ENCODE measurements at regions not wholly inside any gene's neighbourhood (a gene's known extent, or its start where the extent isn't known, plus 50 kb on each side); places are given as distances from the start of the nearest gene placed in this dataset.

DNA sequence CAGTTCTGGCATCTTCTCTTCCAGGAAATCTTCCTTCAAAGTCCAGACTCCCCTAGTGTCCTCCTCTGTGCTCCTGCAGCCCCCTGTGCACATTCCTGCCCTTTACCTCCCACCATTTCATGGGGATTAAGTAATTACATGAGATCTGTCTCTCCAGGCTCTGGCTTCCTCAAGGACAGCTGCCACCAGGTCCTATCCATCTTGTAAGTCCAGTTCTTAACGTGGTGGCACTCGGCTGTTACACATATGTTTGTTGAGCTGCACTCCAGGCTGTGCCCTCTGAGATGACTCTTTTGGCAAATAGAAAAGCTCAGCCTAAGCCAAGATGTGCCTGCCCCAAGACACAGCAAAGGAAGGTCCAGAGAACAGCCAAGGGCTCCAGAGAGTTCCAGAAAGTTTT is 57.4 kb upstream of the CAMK1G start:
- H3K4me3 ChIP-seq: no peak overlapping the region
- H3K27ac ChIP-seq: no peak overlapping the region
- DNase-seq (ENCODE audit: low spot score): no peak
- TF ChIP-seq, protein P1, sequence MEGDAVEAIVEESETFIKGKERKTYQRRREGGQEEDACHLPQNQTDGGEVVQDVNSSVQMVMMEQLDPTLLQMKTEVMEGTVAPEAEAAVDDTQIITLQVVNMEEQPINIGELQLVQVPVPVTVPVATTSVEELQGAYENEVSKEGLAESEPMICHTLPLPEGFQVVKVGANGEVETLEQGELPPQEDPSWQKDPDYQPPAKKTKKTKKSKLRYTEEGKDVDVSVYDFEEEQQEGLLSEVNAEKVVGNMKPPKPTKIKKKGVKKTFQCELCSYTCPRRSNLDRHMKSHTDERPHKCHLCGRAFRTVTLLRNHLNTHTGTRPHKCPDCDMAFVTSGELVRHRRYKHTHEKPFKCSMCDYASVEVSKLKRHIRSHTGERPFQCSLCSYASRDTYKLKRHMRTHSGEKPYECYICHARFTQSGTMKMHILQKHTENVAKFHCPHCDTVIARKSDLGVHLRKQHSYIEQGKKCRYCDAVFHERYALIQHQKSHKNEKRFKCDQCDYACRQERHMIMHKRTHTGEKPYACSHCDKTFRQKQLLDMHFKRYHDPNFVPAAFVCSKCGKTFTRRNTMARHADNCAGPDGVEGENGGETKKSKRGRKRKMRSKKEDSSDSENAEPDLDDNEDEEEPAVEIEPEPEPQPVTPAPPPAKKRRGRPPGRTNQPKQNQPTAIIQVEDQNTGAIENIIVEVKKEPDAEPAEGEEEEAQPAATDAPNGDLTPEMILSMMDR (IDR thresholded peaks at IDR 0.05): no peak

DNA sequence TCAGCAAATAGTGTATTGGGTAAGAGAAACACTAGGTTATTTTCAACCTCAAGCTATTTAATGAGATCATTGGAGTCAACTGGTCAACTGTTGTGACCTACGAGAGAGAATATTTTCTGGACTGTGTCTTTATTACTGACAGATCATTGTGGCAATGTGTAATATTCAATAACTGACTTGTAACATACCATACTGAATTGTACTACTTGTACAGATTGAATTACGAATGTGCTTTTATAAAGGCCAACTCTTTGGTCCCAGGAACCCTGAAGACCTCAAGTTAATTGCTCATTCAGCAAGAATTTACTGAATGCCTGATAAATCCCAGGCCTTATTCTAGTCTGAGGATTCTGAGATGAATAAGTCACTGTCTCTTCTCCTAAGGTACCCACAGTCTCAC is 56.1 kb upstream of the CAMK1G start:
- TF ChIP-seq, protein P1 (IDR thresholded peaks at IDR 0.05): no peak
- Histone ChIP-seq H3K27ac (no peak overlapping the region), H3K4me3 (no peak overlapping the region)
- DNase-seq (ENCODE audit: low spot score): no peak

DNA sequence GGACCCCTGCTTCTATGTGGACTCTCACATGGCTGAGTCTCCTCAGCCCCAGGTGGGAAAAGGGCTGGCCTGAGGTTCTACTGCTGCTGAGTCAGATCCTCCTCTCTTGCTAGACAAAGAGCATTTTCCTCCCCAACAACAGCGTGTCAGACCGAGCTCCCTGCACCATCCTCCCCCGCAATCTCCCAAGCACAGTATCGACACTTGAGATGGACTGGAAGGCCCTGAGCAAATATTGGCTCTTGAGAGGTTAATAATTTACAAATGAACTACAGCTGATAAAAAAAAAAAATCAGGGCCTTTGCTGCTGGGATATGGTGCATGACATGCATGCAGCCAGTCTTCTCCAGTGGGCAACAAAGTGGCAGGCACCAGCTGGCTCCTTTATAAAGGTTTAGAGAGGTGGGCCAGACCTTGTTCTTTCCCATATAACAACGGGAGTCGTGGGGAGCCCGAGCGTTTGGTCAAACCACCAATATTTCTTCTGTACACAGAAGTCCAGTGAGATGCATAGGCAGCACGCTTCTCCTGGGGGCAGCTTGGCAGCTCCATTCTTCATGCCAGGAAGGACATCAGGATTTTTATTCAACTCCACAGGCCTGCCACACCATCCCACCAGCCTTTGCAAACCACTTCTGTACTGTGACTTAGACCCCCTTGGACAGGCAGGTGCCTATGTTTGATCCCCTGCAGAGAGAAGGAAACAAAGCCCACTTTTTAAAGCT is 55.4 kb upstream of the CAMK1G start:
- H3K27ac ChIP-seq: no peak overlapping the region
- TF ChIP-seq, protein P1 (IDR thresholded peaks at IDR 0.05): no peak
- DNase-seq (ENCODE audit: low spot score): no peak
- no peak overlapping the region for H3K4me3 ChIP-seq

DNA sequence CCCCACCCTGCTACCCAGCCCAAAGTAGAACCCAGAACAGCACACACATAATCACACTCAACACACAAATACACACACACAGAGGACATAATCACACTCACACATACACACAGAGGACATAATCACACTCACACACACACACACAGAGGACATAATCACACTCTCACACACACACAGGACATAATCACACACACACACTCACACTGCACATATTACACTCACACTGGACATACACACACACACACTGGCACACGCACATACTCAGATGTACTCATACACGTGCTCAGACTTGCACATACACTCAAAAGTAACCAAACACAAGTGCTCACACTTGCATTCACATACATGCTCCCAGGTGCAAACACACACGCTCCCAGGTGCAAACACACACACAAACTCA is 54.3 kb upstream of the CAMK1G start:
- Histone ChIP-seq H3K27ac (no peak overlapping the region), H3K4me3 (no peak overlapping the region)
- TF ChIP-seq, protein P1 (IDR thresholded peaks at IDR 0.05): no peak
- DNase-seq (ENCODE audit: low spot score): no peak

DNA sequence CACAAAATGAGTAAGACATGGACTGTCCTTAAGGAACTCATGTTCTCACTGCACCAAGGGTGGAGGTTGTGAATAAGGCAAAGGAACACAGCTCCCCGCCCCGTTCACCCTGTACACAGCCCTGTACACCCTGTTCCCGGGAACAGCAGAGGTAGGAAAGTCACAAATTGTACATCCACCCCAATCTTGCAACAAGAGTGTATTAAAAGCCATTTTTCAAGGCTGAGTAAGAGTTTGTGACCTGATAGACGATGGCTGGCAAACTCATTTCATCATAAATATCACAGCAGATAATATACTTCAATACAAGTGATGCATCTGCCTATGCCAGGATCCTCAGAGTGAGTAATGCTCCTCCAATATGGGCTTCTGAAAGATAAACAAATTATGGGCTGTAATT is 52.5 kb upstream of the CAMK1G start:
- H3K27ac ChIP-seq: no peak overlapping the region
- DNase-seq (ENCODE audit: low spot score): no peak
- TF ChIP-seq, protein P1 (IDR thresholded peaks at IDR 0.05): no peak
- H3K4me3 ChIP-seq: no peak overlapping the region

DNA sequence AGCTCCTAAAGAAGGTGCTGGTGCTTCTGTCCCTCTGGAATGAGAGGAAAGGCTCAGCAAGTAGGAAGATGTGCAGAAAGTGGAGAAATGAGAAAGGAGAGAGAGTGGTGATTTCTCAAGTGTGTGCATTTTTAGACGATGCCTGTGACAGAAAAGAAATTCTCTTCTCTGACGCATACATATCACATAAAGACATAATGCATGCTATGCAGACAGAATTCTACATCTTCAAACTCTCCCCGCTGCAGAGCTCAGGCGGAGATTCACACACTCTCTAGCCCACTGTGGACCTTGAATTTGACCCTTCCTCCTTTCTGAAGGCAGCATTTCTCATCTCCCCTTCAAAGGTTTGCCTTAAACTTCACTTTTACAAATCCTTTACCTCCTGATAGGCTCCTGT is 52.0 kb upstream of the CAMK1G start:
- Histone ChIP-seq H3K27ac (no peak overlapping the region), H3K4me3 (no peak overlapping the region)
- no peak for DNase-seq (ENCODE audit: low spot score)
- TF ChIP-seq, protein P1 (IDR thresholded peaks at IDR 0.05): no peak
